HG02623 (cell line): ENCODE measurements at regions not wholly inside any gene's neighbourhood (a gene's known extent, or its start where the extent isn't known, plus 50 kb on each side); places are given as distances from the start of the nearest gene placed in this dataset.

ENCODE experiments used
- ATAC-seq: cut with Tn5 transposase; IDR thresholded peaks from one replicate; pipeline ENCODE4 v1.9.1; 2021; ENCODE audit warnings: moderate library complexity; ENCODE audit not compliant: unreplicated experiment

DNA sequence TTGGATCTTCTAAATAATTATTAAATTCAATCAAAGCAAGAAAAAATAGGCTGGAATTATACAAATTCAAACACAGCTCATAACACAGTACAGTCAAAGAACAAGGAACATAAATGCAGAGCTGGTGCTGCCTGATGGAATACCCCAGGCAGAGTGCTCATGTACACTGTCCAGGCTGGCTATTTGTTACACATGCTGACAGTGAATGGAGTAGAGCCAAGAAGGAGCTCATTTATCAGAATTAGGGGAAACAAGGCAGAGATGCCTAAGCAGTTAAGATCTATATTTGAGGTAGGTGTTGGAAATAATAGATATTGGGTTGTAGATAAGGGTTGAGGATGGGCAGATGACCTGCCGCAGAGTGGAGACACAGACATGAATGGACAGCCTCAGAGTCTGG, 788.2 kb upstream of the ARPP21 start:
- ATAC-seq: no peak

DNA sequence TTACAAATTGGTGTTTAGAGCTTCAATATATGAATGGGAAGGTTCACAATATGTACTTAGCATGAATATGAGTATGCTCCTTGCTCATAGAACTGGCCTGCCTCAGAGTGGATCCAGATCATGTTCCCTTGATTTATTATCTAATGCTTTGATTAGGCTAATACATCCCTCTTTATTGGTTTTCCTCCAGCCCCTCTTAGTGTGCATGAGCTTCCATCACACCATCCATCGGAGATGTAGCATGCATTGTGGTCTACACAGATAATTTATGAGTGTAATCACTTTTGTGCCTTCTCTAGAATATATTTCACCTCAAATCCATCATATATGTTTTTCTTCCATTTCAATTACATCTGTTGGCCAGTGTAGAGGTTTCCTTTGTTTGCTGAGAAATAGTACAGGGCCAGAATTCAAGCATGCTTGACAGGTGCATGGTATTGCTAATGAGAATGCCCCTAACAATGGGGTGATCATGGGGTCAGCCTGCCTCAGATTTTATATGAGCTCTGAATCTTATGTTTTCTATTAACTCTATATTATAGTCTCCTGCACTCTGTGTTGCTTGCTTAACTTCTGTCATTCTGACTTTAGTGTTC, 786.4 kb upstream of the ARPP21 start:
- no peak for ATAC-seq

- ATAC-seq: no peak
Measured at GRCh38 chr3:34856081-34856947, 783.0 kb upstream of the ARPP21 start.

DNA sequence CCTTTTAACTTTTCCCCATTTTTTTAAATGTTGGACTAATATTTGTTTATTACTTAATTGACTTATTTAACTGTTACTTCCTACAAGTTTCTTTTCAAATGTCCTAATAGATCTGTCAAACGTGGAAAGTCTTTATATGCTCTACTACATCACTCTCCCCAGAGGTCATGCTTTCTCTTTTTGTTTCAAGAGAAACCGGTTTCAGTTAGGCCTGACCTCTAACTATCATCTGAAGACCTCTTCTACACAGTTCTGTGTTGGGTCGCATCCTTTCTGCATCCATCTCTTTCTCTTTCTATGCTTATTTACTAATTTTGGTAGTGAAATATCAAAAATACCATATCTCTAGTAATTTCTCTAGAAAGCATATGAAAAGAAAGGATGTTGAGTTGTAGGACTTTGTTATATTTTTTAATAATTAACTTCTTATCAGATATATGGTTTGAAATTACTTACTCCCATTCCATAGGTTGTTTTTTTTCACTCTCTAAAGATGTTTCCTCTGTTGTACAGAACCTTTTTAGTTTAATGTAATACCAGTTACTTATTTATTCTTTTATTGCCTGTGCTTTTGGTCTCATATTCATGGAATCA, 781.2 kb upstream of the ARPP21 start:
- no peak for ATAC-seq

DNA sequence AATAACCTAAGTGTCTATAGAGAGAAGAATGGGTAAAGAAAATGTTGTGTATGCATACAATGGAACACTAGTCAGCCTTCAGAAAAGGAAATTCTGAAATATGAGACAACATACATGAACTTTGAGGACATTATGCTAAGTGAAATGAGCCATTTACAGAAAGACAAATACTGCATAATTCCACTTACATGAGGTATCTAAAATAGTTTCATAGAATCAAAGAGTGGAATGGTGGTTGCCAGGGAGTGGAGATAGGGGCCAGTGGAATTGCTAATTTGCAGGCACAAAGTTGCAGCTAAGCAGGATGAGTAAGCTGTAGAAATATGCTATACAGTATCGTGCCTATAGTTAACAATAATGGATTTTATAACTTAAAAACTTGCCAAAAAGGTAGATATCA, 779.6 kb upstream of the ARPP21 start:
- no peak for ATAC-seq

GRCh38 chr3:34862456-34862855, 776.9 kb upstream of the ARPP21 start:
- no peak for ATAC-seq

DNA sequence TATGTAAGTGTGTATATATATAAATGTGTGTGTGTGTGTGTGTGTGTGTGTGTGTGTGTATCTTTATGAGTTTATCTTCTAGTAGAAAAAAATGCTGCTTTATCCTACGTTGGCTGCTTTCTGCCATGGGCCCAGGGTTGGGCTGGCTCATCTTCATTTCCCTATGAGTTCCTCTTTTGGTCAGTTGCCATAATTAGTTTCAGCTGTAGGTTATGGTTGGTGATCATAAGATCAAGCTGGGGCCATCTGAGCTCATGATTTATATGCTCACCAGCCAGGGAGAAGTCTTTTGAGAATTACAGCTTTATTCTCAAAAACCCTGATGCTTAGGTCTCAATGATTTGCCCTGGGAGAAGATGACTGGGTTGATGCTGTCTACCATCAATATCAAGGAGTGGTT, 775.8 kb upstream of the ARPP21 start:
- no peak for ATAC-seq

DNA sequence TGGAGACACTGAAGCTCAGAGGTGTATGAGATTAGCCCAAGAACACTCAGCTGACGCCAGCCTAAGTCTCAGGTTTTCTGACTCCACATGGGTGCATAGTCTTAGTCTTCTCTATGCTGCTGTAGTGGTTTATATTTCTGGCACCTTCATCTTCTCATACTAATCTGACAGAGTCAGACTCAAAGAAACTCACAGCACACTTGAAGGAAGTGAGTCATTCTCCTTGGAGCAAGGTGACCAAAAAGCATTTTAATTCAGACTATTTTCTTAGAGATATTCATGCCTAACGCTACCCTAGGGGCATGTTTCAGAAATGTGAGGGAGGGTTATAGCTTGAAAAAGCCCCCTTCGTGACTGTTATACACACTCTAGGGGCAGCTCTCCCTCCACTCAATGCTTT, 775.3 kb upstream of the ARPP21 start:
- no peak for ATAC-seq

- ATAC-seq: no peak
Measured at GRCh38 chr3:34865346-34865745, 774.0 kb upstream of the ARPP21 start.

DNA sequence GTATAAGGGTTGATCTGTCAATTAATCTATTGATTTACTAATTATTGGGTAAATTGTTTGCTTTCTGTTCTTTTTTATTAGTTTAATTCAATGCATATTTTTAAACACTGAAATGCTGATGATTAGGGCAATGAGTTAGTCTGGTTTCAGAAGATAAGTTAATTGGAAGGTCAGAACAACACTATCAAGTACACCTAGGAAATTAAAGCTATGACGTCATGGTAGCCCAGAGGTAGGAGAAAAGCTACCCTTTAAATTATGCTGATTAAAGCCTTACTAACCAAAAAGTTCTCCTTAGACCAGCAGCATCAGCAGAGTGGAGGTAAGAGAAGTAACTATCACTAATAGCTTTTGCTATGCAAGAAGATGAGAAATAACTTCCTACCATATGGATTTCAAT, 770.4 kb upstream of the ARPP21 start:
- no peak for ATAC-seq

DNA sequence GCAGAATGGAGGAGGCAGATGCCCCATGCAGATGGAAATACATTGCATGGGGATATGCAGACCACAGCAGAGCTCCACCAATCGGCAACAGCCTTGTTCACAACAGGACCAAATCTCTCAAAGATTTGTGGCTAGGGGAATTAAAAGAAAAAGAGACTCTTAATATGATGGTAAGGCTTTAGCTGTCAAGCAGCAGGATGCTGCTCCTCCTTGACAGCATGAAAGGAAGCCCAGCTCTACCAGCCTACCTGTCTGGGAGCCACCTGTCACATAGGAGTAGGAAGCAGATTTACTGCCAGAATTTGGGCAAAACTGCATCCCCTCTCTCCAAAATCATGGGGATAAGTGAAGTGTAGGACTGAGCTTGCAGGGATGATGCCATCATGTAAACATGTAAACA, 769.6 kb upstream of the ARPP21 start:
- no peak for ATAC-seq

GRCh38 chr3:34872406-34872805, 766.9 kb upstream of the ARPP21 start:
- ATAC-seq: no peak

DNA sequence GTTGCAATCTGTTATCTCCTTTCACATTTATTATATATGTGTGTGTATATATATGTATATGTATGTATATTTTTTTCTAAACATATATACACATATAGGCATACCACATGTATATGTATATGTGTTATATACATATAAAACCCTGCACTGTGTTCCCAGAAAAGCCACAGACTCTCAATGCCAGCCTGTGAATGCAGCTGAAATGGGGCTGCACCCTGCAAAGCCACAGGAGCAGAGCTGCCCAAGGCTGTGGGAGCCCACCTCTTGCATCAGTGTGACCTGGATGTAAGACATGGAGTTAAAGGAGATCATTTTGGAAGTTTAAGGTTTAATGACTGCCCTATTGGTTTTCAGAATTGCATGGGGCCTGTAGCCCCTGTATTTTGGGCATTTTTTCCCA, 762.3 kb upstream of the ARPP21 start:
- no peak for ATAC-seq

- ATAC-seq: no peak
Measured at GRCh38 chr3:34878488-34878887, 760.8 kb upstream of the ARPP21 start.

- peak; percentile 74 for ATAC-seq
Measured at GRCh38 chr3:34881026-34881425, 758.3 kb upstream of the ARPP21 start.

DNA sequence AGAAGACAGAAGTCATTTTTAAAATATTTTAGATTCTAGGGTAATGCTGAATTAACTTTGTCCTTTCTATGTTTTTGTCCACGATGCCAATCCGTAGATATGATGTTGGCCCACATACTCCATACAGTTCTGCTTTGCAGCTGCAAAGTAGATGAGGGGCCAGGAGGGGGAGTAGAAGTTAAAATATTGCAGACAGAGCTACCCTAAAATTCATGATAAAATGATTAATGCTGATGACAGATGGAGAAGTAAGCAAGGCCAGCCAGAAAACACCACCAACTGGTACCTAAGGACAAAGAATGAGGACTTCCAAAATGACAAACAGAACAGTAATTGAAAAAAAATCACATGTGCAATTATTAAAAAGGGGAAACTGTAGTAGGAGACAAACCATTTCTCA, 756.6 kb upstream of the ARPP21 start:
- ATAC-seq: no peak

DNA sequence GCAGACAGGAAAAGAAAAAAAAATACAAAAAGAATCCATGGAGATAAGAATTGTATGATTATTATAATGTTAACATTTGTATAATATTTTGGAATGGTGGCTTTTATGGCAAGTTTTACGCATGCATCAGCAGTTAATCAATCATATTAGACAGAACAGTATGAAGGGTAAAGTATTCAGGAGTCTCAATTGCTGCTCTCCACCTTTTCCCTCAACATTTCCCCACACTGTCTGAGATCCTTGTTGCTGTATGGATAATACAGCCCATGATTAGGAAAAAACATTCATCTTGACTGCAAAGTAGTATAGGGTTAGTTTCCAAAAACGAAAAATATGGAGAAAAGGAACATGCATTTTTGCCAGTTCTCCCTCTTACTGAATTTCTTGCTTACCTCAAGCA, 755.3 kb upstream of the ARPP21 start:
- no peak for ATAC-seq

- ATAC-seq: no peak
Measured at GRCh38 chr3:34886443-34886842, 752.9 kb upstream of the ARPP21 start.

DNA sequence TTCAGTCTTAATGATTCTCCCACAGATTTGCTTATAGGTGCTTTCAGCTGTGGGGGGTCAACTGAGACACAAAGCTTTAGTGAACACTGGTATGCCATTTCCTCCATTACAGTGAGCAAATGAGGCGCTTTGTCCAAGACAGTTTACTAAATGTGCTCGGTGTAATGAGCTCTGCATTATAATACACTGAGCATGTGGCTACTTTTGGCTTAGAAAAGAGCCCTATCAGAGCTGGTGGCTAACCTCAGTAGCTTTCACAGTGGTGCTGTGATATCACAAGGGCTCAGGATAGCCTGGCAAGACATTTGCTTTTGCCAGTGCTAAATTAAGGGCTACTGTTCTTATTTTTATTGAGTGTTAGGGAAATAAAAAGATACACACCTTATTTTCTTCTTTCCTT, 749.7 kb upstream of the ARPP21 start:
- ATAC-seq: no peak

- ATAC-seq: no peak
Measured at GRCh38 chr3:34890247-34890646, 749.1 kb upstream of the ARPP21 start.

DNA sequence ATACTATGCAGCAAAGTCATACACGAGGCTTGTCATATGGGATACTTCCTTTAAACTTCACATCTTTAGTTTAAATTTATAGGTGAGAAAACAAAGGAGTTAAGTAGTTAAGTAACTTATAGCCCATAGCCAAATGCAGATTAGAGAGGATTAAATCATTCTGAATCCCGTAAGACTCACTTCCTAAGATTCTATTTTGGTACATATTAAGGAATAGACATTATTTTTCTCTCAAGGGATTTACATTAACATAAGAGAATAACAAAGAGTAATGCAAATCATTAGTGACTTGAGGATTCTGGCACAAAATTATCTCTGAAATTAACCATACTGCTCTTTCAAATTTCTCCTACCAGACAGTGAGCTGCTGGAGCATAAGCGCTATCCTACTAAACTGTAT, 747.4 kb upstream of the ARPP21 start:
- ATAC-seq: no peak

GRCh38 chr3:34895841-34896240, 743.5 kb upstream of the ARPP21 start:
- ATAC-seq: no peak
